GM19397 (cell line): ENCODE measurements at regions not wholly inside any gene's neighbourhood (a gene's known extent, or its start where the extent isn't known, plus 50 kb on each side); places are given as distances from the start of the nearest gene placed in this dataset.
A peak's percentile ranks its signal among the peaks of the same experiment; 100 is the strongest.
"Not testable (repeated sequence)": the region's sequence is repeated elsewhere in the genome, so short reads cannot be mapped to it uniquely, and the experiment has no call there.

ENCODE experiments used
- ATAC-seq: cut with Tn5 transposase; IDR thresholded peaks from one replicate; pipeline ENCODE4 v1.9.1; 2021; ENCODE audit warnings: mild to moderate bottlenecking, moderate library complexity; ENCODE audit not compliant: unreplicated experiment

DNA sequence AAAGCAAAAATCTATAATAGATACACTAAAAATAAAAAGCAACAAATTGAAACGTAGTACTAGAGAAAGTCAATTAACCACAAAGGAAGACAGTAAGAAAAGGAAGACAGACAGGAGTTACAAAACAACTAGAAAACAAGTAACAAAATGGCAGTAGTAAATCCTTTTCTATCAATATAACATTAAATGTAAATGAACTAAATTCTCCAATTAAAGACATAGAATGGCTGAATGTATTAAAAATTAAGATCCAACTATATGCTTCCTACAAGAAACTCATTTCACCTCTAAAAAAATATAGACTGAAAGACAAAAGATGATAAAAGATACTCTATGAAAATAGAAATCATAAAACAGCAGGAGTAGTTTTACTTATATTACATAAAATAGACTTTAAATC, 79.1 kb downstream of the CTH start:
- ATAC-seq: no peak

DNA sequence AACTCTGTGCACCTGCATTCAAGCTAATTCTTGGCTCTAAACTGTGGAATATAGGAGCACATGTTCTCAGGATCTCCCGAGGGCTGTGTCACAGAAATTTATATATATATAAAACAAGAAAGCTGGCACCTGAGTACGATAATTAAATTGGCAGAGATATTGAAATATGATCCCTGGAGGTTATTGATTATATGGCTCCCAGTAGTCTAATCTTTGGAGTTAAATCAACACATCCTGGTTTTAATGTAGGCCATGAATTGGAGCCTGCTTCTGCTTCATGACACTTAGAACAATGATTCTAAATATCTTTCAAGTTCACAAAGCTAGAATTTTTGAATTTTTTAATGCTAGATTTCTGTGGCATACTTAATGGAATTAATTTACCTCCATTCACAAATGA, 84.3 kb downstream of the CTH start:
- no peak for ATAC-seq

DNA sequence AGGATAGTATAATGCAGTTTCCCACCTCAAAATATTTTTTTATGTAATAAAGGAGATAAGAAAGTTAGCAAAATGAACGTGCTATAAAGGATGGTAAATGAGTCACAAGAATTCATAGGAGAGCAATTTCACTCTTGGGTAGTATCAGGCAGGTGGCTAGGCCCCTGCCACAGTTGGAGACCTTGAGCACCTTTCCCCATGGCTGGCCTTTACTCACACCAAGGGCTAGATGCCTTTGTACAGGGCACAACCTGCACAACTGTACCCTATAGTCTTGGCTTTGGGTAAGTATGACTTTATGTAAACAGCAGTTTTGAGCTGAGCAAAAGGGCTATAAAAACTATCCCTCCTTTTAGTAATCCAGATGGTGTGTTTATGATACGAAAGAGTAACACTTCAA, 85.1 kb downstream of the CTH start:
- ATAC-seq: no peak

DNA sequence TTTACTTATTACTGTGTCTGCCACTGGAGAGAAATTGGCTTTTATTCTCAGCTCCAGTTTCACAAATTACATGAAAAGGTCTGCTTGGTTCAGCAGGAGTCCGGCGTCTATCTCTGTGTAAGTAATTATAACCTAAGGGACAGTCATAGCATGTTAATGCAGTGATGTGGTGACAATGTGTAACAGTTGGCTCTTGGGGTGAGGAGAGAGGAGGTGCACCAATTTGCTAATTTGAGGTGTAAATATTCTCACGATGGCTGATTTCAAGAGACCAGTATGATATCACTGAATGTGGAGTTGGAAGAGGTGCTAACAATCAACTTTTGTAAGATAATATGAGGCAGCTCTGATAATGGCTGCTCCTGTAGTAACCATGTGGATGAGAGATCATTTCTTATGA, 86.1 kb downstream of the CTH start:
- ATAC-seq: no peak

DNA sequence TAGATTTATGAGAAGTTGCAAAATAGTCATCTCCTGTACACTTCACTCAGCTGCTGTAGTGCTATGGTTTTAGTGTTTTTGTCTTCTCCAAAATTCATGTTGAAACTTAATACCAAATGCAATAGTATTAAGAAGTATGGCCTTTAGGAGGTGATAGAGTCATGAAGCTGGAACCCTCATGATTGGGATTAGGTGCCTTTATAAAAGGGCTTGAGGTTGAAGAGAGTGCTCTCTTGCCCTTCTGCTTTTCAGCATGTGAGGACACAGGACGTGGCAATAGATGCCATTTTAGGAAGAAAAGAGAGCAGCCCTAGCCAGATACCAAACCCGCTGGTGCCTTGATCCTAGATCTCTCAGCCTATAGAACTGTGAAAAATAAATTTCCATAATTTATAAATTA, 87.6 kb downstream of the CTH start:
- ATAC-seq: no peak

DNA sequence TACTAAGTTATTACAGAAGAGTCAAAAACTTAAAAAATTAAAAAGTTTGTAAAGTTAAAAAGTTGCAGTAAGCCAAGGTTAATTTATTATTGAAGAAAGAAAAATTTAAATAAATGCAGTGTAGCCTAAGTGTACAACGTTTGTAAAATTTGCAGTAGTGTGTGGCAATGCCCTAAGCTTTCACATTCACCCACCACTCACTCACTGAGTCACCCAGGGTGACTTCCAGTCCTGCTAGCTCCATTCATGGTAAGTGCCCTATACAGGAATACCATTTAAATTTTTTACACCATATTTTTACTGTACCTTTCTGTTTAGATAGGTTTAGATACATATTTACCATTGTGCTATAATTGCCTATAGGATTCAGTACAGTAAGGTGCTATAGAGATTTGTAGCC, 88.6 kb downstream of the CTH start:
- no peak for ATAC-seq

DNA sequence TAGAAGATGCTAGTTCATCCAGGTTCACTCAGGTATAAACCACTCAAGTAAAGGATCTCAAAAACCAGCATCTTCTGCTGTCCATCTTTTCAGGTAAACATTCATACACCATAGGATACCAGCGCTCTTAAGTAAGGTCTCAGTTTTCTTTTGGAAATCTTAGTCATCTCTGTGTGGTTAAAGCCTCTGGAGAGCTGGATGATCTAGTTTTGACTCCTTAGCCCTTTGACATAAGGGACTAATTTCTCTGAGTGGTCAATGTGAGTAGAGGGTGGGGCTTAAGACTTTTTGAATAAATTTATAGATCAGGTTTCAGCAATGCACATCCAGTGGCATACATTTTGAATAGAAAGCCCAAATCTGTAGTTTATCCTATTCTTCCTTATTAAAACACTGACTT, 92.3 kb downstream of the CTH start:
- ATAC-seq: no peak

DNA sequence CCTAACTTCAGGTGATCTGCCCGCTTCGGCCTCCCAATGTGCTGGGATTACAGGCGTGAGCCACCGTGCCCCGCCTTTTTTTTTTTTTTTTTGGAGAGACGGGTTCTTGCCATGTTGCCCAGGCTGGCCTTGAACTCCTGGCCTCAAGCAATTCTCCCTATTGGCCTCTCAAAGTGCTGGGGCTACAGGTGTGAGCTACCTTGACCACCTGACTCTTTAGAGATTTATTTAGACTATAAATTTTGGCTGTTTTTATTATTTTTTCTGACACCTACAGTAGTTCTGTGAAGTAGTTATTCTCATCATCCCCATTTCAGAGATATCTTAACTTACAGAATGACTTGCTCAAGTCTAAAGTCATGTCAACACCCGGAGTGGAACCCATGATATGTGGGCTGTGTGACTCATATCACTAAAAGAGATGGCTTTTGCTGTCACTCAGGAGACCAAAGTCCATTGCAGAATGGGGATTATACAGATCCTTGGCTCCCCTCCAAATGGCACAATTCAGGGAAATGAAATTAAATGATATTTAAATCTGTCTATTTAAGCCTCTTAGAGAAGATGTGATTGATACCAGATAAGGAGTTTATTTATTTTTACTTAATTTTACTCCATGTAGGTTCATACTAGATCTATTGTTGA, 93.2 kb downstream of the CTH start:
- ATAC-seq: peak; percentile 95

DNA sequence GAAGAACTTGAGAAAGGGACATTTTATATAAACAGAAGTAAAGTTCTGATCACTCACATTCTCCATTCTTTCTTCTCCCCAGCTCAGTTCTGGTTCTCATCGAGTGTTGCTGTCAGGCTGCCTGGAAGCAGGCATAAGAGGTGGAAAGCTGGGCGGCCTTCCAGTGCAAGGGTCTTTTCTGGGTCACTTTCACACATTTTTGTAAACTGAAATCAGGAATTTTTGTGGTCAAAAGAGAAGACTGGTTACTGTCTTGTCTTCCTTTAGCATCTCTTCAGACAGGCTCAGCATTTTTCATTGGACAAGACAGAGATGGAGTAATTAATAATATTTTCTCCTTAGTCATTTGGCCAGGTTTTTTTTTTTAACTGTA, 93.7 kb downstream of the CTH start:
- ATAC-seq: peak; percentile 14

DNA sequence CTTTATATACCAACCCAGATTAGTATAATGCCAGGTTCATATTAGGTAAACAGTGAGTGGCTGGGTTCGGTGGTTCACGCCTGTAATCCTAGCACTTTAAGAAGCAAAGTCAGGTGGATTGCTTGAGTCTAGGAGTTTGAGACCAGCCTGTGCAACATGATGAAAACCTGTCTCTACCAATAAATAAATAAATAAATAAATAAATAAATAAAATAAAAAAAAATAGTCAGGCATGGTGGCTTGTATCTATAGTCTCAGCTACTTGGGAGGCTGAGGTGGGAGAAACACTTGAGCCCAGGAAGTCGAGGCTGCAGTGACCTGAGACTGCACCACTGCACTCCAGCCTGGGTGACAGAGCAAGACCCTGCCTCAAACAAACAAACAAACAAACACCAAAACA, 96.9 kb downstream of the CTH start:
- not testable (repeated sequence) for ATAC-seq

DNA sequence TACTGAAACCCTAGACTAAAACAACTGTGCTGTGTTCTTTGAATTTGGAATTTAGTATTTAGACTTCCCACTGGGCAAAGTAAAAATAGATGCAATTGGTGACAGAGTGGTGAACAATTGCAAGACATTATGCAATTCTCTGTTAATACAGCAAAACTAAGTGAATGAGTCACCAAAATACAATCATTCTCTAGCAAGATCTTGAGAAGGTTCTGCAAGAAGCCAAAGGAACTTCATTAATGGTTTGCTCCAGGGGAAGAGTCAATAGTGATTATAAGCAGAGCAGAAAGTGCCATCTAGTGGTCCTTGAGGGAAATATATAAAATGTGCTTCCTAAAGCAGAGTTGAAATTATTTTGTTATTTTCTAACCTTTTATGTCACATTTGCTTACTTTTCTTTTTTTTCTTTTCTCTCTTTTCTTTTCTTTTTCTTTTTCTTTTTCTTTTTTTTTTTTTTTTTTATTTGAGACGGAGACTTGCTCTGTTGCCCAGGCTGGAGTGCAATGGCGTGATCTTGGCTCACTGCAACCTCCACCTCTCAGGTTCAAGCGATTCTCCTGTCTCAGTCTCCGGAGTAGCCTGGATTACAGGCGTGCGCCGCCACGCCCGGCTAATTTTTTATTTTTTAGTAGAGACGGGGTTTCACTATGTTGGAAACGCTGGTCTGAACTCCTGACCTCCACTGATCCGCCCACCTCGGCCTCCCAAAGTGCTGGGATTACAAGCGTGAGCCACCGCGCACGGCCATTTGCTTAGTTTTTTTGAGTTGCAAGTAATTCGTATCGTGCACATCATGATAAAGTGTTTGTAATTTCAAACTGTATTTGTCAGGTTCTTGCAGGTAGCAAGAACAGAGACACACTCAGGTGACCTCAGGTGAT, 99.2 kb downstream of the CTH start:
- peak; percentile 88 for ATAC-seq

DNA sequence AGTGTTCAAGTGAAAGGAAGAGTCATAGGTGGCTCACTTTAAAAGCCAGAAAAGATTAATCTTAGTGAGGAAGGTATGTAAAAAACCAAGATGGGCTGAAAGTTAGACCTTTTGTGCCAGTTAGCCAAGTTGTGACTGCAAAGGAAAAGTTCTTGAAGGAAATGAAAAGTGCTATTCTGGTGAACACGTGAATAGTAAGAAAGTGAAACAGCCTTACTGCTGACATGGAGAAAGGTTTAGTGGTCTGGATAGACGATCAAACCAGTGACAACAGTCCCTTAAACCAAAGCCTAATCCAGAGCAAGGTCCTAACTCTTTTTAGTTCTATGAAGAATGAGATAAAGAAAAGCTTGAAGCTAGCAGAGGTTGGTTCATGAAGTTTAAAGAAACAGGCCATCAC, 106.4 kb downstream of the CTH start:
- ATAC-seq: no peak

DNA sequence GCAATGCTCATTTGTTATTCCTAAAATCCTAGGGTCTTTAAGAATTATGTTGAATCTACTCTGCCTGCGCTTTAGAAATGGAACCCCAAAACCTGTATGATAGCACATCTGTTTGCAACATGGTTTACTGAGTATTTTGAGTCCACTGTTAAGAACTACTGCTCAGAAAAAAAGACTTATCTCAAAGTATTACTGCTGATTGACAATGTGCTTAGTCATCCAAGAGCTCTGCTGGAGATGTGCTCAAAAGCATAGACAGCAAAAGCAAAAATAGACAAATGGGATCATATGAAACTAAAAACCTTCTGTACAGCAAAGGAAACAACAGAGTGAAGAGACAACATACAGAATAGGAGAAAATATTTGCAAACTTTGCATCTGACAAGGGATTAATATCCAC, 107.0 kb downstream of the CTH start:
- ATAC-seq: no peak

DNA sequence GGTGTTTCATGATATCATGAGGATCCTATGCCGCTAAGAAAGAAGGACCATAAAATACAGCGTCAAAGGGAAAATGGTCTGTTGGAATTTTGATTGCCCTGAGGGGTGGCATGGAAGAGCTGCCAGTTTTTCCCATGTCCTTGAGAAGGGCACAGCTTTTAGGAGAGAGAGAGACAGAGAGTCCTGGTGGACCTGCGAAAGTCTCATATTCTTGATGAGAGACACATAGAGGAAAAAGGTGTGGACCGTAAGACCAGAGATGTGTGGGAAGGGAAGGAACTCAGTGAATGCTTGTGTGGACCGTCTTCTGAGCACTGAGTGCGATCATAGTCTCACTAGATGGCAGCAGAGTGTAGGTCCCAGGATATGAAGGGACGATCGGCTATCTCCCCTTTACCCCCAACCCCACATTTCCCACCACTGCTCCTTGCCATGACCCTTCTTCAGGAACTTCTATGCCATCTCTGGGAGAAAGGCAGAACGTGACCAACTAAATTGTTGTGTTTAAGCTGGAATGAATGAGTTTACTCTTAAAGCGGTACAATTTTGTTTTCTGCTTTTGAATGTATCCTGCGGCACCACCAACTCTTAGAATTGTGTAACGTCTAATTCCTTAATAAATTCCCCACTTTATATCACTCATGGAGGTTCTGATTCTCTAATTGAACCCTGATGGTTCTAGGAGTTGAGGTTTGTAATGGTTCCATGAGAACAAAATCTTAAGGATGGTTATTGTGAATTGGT, 117.7 kb downstream of the CTH start:
- no peak for ATAC-seq

DNA sequence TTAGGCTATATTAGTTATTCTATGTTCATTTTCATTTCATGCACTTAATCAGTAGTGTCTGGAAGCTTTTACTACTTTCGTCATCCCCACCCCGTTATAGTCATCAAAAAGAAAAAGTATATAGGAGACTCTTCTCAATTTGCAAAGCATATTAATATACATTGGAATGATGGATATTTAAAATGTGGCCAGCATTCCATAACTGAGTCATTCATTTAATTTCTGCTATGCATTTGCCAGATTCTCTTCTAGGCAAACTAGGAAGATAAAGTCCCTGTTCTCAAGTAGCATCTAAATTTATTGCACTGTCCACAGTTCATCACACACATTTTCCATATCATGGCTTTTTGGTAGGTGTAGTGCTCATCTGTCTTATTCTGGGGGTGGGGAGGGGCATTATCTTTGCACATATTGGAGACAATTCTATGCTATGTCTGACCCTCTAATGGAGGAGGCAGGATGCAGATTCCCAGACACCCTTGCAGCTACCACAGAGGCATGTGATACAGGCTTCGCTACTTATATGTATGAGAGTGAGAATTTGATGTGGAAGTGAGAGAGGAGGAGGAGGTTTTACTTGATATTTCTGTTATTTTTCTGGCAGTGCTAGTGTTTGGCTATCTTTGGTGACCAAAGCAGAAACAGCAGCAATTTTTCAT, 125.8 kb downstream of the CTH start:
- no peak for ATAC-seq

DNA sequence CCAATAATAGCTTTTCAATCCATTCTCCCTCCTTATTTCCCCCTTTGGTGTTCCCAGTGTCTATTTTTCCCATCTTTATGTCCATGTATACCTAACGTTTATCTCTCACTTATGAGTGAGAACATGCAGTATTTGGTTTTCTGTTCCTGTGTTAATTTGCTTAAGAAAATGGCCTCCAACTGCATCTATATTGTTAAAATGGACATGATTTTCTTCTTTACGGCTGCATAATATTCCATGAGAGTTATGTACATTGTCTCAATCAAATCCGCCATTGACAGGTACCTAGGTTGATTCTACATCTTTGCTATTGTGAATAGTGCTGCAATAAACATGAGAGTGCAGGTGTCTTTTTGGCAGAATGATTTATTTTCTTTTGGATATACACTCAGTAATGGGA, 126.7 kb downstream of the CTH start:
- ATAC-seq: no peak

DNA sequence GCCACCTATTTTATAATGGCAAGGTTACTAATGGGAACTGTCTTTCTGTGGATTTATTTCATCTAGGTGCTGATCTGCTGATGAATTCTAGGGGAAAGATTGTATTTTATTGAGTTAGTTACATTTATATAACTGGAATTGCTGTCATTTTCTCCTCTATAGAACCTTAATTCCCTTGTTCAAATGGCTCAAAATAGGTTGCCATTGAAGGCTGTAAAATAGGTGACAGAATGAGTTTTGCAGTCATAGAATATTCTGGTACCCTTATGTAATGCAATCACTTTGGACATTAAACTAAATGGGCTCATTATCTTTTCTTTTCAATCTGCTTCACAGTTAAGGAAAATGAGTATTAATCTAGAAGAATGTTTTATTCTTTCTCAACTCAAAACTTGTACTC, 131.0 kb downstream of the CTH start:
- no peak for ATAC-seq

DNA sequence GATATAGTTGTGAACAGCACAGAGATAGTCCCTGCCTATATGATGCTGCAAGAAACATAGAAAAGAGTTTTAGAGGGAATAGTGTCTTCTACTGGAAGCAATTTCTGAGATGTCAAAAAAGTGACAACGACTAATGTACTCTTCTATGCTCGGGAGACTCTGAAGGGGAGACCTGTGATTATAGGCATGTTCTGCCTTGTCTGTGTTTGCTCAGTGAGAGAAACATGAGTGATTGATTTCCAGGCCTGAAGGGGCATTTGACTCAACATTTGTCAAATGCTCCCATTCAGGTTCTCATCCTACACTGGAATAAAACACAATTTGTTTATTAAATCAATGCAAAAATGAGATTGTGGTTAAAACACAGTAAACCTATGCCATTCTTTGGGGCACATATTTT, 131.8 kb downstream of the CTH start:
- no peak for ATAC-seq

DNA sequence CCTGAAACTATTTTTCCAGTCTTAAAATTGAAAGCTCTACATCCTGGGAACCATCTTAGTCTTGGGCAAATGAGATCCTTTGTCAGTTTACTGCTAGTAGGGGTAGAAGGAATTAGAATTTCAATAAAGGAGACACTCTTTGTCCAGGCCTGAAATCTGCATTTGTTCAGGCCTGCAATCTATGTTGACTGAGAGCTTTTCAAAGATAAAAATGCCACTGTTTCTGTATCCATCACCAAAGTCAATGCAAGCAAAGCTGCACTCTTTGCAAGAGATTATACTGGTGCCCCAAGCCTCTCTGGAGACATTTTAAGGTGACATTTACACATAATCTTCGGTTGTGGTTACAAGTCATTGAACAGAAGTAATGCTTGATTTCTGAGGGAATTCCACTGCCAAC, 135.7 kb downstream of the CTH start:
- no peak for ATAC-seq

DNA sequence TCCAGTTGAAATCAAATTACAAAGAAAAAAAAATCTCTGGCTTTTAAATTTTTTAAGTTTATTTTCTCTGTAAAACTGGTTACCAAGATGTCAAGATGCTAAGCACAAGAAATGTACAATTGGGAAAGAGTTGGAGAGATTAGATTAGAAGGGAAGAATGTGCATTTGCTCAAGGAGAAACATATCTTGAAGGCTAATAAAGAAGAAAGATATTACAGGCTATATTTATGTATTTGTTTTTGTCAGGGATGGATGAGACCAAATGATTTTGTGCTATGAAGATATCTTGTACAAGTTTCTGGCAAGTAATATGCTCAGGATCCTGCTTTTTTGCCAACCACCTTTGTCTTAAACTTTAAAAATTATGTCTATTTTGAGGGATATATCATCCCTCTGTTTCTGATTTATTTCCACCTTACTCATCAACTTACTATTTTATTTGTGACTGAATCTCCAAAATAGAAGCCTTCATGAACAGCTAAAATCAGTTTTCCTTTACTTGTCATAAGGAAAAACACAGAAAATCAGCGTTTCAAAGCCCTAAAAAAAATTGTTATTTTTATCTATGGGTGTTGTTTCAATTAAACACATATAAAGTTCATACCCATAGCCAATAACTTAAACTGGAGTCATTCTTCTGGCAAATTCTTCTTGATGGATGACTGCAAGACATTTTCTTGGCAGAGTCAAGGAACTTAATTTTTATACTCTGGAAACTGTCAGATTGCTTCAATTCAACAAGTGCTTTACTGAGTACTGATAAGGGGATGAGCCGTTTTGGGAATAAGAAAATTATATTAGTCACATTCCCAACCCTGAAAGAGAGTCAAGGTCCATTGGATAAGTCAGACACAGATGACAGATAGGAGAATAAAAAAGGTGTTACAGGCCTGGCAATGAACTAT, 141.8 kb downstream of the CTH start:
- ATAC-seq: no peak
